Right hindlimb (tissue), 1 donor: ENCODE measurements at regions not wholly inside any gene's neighbourhood (a gene's known extent, or its start where the extent isn't known, plus 50 kb on each side); places are given as distances from the start of the nearest gene placed in this dataset.
"Not testable (repeated sequence)": the region's sequence is repeated elsewhere in the genome, so short reads cannot be mapped to it uniquely, and the experiment has no call there.

Experiments used
- DNase-seq: peaks from one replicate; pipeline ENCODE4 v3.0.0-alpha.2; 2018

- DNase-seq, result no peak
Measured at GRCh38 chr5:29548262-29548661, 1645.2 kb upstream of the CDH6 start.

- no peak for DNase-seq
Measured at GRCh38 chr5:29547236-29547865, 1646.1 kb upstream of the CDH6 start.

GRCh38 chr5:29543501-29543900 is 1650.0 kb upstream of the CDH6 start:
- no peak for DNase-seq

GRCh38 chr5:29524227-29524626 is 1669.3 kb upstream of the CDH6 start:
- DNase-seq, result no peak

GRCh38 chr5:29518176-29518575 is 1675.3 kb upstream of the CDH6 start:
- DNase-seq, result no peak

GRCh38 chr5:29516224-29516623 is 1677.3 kb upstream of the CDH6 start:
- DNase-seq, result no peak

GRCh38 chr5:29508131-29508530 is 1685.4 kb upstream of the CDH6 start:
- DNase-seq, result no peak

- no peak for DNase-seq
Measured at GRCh38 chr5:29504411-29504810, 1689.1 kb upstream of the CDH6 start.

GRCh38 chr5:29498860-29499259 is 1694.6 kb upstream of the CDH6 start:
- no peak for DNase-seq

- DNase-seq, result no peak
Measured at GRCh38 chr5:29498412-29498811, 1695.1 kb upstream of the CDH6 start.

GRCh38 chr5:29485333-29485732 is 1708.2 kb upstream of the CDH6 start:
- no peak for DNase-seq

- DNase-seq, result no peak
Measured at GRCh38 chr5:29469581-29469980, 1723.9 kb upstream of the CDH6 start.

GRCh38 chr5:29462241-29462640 is 1731.2 kb upstream of the CDH6 start:
- peak; percentile 29 for DNase-seq

- DNase-seq, result no peak
Measured at GRCh38 chr5:29460971-29461559, 1732.4 kb upstream of the CDH6 start.

GRCh38 chr5:29451004-29451403 is 1742.5 kb upstream of the CDH6 start:
- DNase-seq, result not testable (repeated sequence)

GRCh38 chr5:29414681-29415080 is 1778.8 kb upstream of the CDH6 start:
- no peak for DNase-seq

GRCh38 chr5:29412979-29413378 is 1780.5 kb upstream of the CDH6 start:
- DNase-seq, result no peak

- no peak for DNase-seq
Measured at GRCh38 chr5:29402270-29402669, 1791.2 kb upstream of the CDH6 start.

- DNase-seq, result no peak
Measured at GRCh38 chr5:29389993-29390392, 1803.5 kb upstream of the CDH6 start.

GRCh38 chr5:29387384-29387783 is 1806.1 kb upstream of the CDH6 start:
- DNase-seq, result no peak

- DNase-seq, result no peak
Measured at GRCh38 chr5:29382780-29383179, 1810.7 kb upstream of the CDH6 start.

- DNase-seq, result no peak
Measured at GRCh38 chr5:29380029-29380428, 1813.5 kb upstream of the CDH6 start.

- no peak for DNase-seq
Measured at GRCh38 chr5:29379619-29380018, 1813.9 kb upstream of the CDH6 start.

GRCh38 chr5:29378104-29378503 is 1815.4 kb upstream of the CDH6 start:
- no peak for DNase-seq

- no peak for DNase-seq
Measured at GRCh38 chr5:29370248-29370647, 1823.2 kb upstream of the CDH6 start.
